ENCODE measurements at regions not wholly inside any gene's neighbourhood (a gene's known extent, or its start where the extent isn't known, plus 50 kb on each side); places are given as distances from the start of the nearest gene placed in this dataset. TPM values are rescaled to one million over a fixed set of nuclear protein-coding genes. Genes with fewer than 3 reads are reported as not detected.

GRCh38 chr18:55642191-55642590, 54.2 kb upstream of the TCF4 start:
- no TSS peak for BruUV-seq (replicated peaks)
- TF ChIP-seq TCF15 (CRISPR knock-in tag; IDR thresholded peaks at IDR 0.05) (no peak), ZNF507 (tag; conservative IDR thresholded peaks at IDR 0.05) (peak; percentile 70), RBM25 (IDR thresholded peaks at IDR 0.05; ENCODE audit: low read depth, low read length, severe bottlenecking) (peak; percentile 55)
- ATAC-seq (no peak), FAIRE-seq (no peak), DNase-seq (ENCODE audit: extremely low read depth in 1 of 4, low spot score in 3 of 4) (no peak)
- no peak overlapping the region for H3K9ac ChIP-seq (ENCODE audit: insufficient read depth in 1 of 2, low read depth in 2 of 2, low read length in 2 of 2)
- H3K4me2 ChIP-seq (ENCODE audit: insufficient read depth, low read length) = no peak overlapping the region
- H3K9me3 ChIP-seq (replicated peaks; ENCODE audit: control insufficient read depth, insufficient read depth, low read depth, low read length) = no peaks in the 10 kb centered on the region
- WGBS (ENCODE audit: insufficient coverage, low coverage, missing lambda C conversion rate) = 5% methylated on average over 2 of the region's 2 CpGs
- in situ Hi-C loops (cut with MboI) (no loop called here), intact Hi-C loops (cut with micrococcal nuclease) (no loop called here)
- H3K9me1 ChIP-seq (ENCODE audit: control insufficient read depth, insufficient read depth, low read length) = no peaks in the 10 kb centered on the region
- H3K79me2 ChIP-seq (ENCODE audit: control insufficient read depth, insufficient read depth, low read length) = no peaks in the 10 kb centered on the region
- POLR2A ChIA-PET = no interaction called here
- H3K27ac ChIP-seq (ENCODE audit: extremely low read depth, low read depth, low read length) = no peak overlapping the region
- CTCF ChIA-PET (ENCODE audit: low intra/inter-chr PET ratio) = no interaction called here
- H3K27me3 ChIP-seq (ENCODE audit: control insufficient read depth in 2 of 2, insufficient read depth in 2 of 2, low read length in 2 of 2) = no peaks in the 10 kb centered on the region
- H4K20me1 ChIP-seq (replicated peaks; ENCODE audit: control insufficient read depth, insufficient read depth, low read length) = no peaks in the 10 kb centered on the region
- H3K4me1 ChIP-seq (replicated peaks in 1 of 2; ENCODE audit: control insufficient read depth in 2 of 2, insufficient read depth in 2 of 2, low read length in 2 of 2) = no peaks in the 10 kb centered on the region
- no peak overlapping the region for H2AFZ ChIP-seq (ENCODE audit: low read depth, low read length)
- H3K4me3 ChIP-seq = no peak overlapping the region
- H3K36me3 ChIP-seq (ENCODE audit: control insufficient read depth, insufficient read depth, low read length) = no peaks in the 10 kb centered on the region

GRCh38 chr18:55641486-55641885, 53.5 kb upstream of the TCF4 start:
- intact Hi-C loops (cut with micrococcal nuclease) (no loop called here), in situ Hi-C loops (cut with MboI) (no loop called here)
- FAIRE-seq = no peak
- no TSS peak for BruUV-seq (replicated peaks)
- ATAC-seq = no peak
- no peak for DNase-seq (ENCODE audit: extremely low read depth in 1 of 4, low spot score in 3 of 4)
- Histone ChIP-seq H3K4me3 (no peak overlapping the region), H3K36me3 (ENCODE audit: control insufficient read depth, insufficient read depth, low read length) (no peaks in the 10 kb centered on the region), H3K27me3 (ENCODE audit: control insufficient read depth in 2 of 2, insufficient read depth in 2 of 2, low read length in 2 of 2) (no peaks in the 10 kb centered on the region), H3K4me2 (ENCODE audit: insufficient read depth, low read length) (no peak overlapping the region), H3K9me3 (replicated peaks; ENCODE audit: control insufficient read depth, insufficient read depth, low read depth, low read length) (no peaks in the 10 kb centered on the region), H3K79me2 (ENCODE audit: control insufficient read depth, insufficient read depth, low read length) (no peaks in the 10 kb centered on the region), H3K27ac (ENCODE audit: extremely low read depth, low read depth, low read length) (no peak overlapping the region), H2AFZ (ENCODE audit: low read depth, low read length) (no peak overlapping the region), H4K20me1 (replicated peaks; ENCODE audit: control insufficient read depth, insufficient read depth, low read length) (no peaks in the 10 kb centered on the region), H3K4me1 (replicated peaks in 1 of 2; ENCODE audit: control insufficient read depth in 2 of 2, insufficient read depth in 2 of 2, low read length in 2 of 2) (no peaks in the 10 kb centered on the region), H3K9me1 (ENCODE audit: control insufficient read depth, insufficient read depth, low read length) (no peaks in the 10 kb centered on the region), H3K9ac (ENCODE audit: insufficient read depth in 1 of 2, low read depth in 2 of 2, low read length in 2 of 2) (no peak overlapping the region)
- TF ChIP-seq RNF2 (IDR thresholded peaks at IDR 0.05) (no peak), CHAMP1 (IDR thresholded peaks at IDR 0.05) (0 out of 2 replicates have a peak, but pooled peaks have one; percentile 25)
- CTCF ChIA-PET (ENCODE audit: low intra/inter-chr PET ratio) = no interaction called here
- POLR2A ChIA-PET = no interaction called here
- WGBS (ENCODE audit: insufficient coverage, low coverage, missing lambda C conversion rate) = 100% methylated on average over 1 of the region's 4 CpGs

Small RNAs in the stretch of these regions (small RNA-seq; reads per million reads assigned to genes)
- gene RF00045 = not detected
